Rectal smooth muscle tissue (tissue), 1 donor: ENCODE measurements at regions not wholly inside any gene's neighbourhood (a gene's known extent, or its start where the extent isn't known, plus 50 kb on each side); places are given as distances from the start of the nearest gene placed in this dataset.

Experiments used
- H3K27ac ChIP-seq: one replicate; pipeline ENCODE4 v1.7.0; 2013; ENCODE audit warnings: low read depth, low read length, inconsistent platforms
- H3K27me3 ChIP-seq: one replicate; pipeline ENCODE4 v1.7.0; 2013; ENCODE audit warnings: low read length; ENCODE audit not compliant: control insufficient read depth, insufficient read depth
- H3K36me3 ChIP-seq: one replicate; pipeline ENCODE4 v1.7.0; 2013; ENCODE audit warnings: low read length; ENCODE audit not compliant: control insufficient read depth, insufficient read depth
- H3K4me1 ChIP-seq: one replicate; pipeline ENCODE4 v1.7.0; 2013; ENCODE audit warnings: low read length; ENCODE audit not compliant: control insufficient read depth, insufficient read depth
- H3K4me3 ChIP-seq: one replicate; pipeline ENCODE4 v1.7.0; 2013; ENCODE audit warnings: low read length
- H3K9ac ChIP-seq: one replicate; pipeline ENCODE4 v1.7.0; 2013; ENCODE audit warnings: low read length

- peaks cover 3% of the 10 kb centered on the region for H3K27me3 ChIP-seq
- no peak overlapping the region for H3K9ac ChIP-seq
- H3K36me3 ChIP-seq: no peaks in the 10 kb centered on the region
- no peaks in the 10 kb centered on the region for H3K4me1 ChIP-seq
- no peak overlapping the region for H3K27ac ChIP-seq
- no peak overlapping the region for H3K4me3 ChIP-seq
These were observed 478.1 kb downstream of the BTBD3 start for GRCh38 chr20:12395760-12396159.

- H3K4me3 ChIP-seq: no peak overlapping the region
- no peaks in the 10 kb centered on the region for H3K4me1 ChIP-seq
- no peaks in the 10 kb centered on the region for H3K36me3 ChIP-seq
- H3K9ac ChIP-seq: no peak overlapping the region
- peaks cover 2% of the 10 kb centered on the region for H3K27me3 ChIP-seq
- H3K27ac ChIP-seq: no peak overlapping the region
These were observed 481.6 kb downstream of the BTBD3 start for GRCh38 chr20:12399110-12399836.

GRCh38 chr20:12404941-12405340 lies 487.2 kb downstream of the BTBD3 start:
- H3K36me3 ChIP-seq: no peaks in the 10 kb centered on the region
- H3K4me1 ChIP-seq: no peaks in the 10 kb centered on the region
- H3K27ac ChIP-seq: no peak overlapping the region
- H3K4me3 ChIP-seq: no peak overlapping the region
- no peak overlapping the region for H3K9ac ChIP-seq
- no peaks in the 10 kb centered on the region for H3K27me3 ChIP-seq

- no peak overlapping the region for H3K27ac ChIP-seq
- no peaks in the 10 kb centered on the region for H3K27me3 ChIP-seq
- H3K4me3 ChIP-seq: no peak overlapping the region
- no peaks in the 10 kb centered on the region for H3K36me3 ChIP-seq
- no peak overlapping the region for H3K9ac ChIP-seq
- H3K4me1 ChIP-seq: no peaks in the 10 kb centered on the region
These were observed 489.3 kb downstream of the BTBD3 start for GRCh38 chr20:12406978-12407377.

GRCh38 chr20:12409501-12409900 lies 491.8 kb downstream of the BTBD3 start:
- Histone ChIP-seq H3K27ac (no peak overlapping the region), H3K27me3 (no peaks in the 10 kb centered on the region), H3K4me1 (no peaks in the 10 kb centered on the region), H3K4me3 (no peak overlapping the region), H3K9ac (no peak overlapping the region), H3K36me3 (no peaks in the 10 kb centered on the region)

- no peaks in the 10 kb centered on the region for H3K36me3 ChIP-seq
- no peaks in the 10 kb centered on the region for H3K4me1 ChIP-seq
- H3K4me3 ChIP-seq: no peak overlapping the region
- H3K27ac ChIP-seq: no peak overlapping the region
- H3K27me3 ChIP-seq: no peaks in the 10 kb centered on the region
- no peak overlapping the region for H3K9ac ChIP-seq
These were observed 493.1 kb downstream of the BTBD3 start for GRCh38 chr20:12410783-12411182.

- Histone ChIP-seq H3K36me3 (no peaks in the 10 kb centered on the region), H3K9ac (no peak overlapping the region), H3K27me3 (no peaks in the 10 kb centered on the region), H3K4me1 (no peaks in the 10 kb centered on the region), H3K4me3 (no peak overlapping the region), H3K27ac (no peak overlapping the region)
These were observed 493.7 kb downstream of the BTBD3 start for GRCh38 chr20:12411246-12411940.

- Histone ChIP-seq H3K36me3 (no peaks in the 10 kb centered on the region), H3K9ac (no peak overlapping the region), H3K27me3 (no peaks in the 10 kb centered on the region), H3K27ac (no peak overlapping the region), H3K4me3 (no peak overlapping the region), H3K4me1 (no peaks in the 10 kb centered on the region)
These were observed 495.4 kb downstream of the BTBD3 start for GRCh38 chr20:12413116-12413515.

- H3K4me3 ChIP-seq: no peak overlapping the region
- no peaks in the 10 kb centered on the region for H3K27me3 ChIP-seq
- H3K36me3 ChIP-seq: no peaks in the 10 kb centered on the region
- no peak overlapping the region for H3K27ac ChIP-seq
- H3K9ac ChIP-seq: no peak overlapping the region
- H3K4me1 ChIP-seq: no peaks in the 10 kb centered on the region
These were observed 497.0 kb downstream of the BTBD3 start for GRCh38 chr20:12414446-12415274.

GRCh38 chr20:12416281-12416680 lies 498.6 kb downstream of the BTBD3 start:
- no peaks in the 10 kb centered on the region for H3K27me3 ChIP-seq
- no peak overlapping the region for H3K4me3 ChIP-seq

GRCh38 chr20:12433724-12434123 lies 516.0 kb downstream of the BTBD3 start:
- no peaks in the 10 kb centered on the region for H3K36me3 ChIP-seq
- H3K4me3 ChIP-seq: no peak overlapping the region
- no peaks in the 10 kb centered on the region for H3K27me3 ChIP-seq
- no peaks in the 10 kb centered on the region for H3K4me1 ChIP-seq
- no peak overlapping the region for H3K9ac ChIP-seq
- H3K27ac ChIP-seq: no peak overlapping the region

More at GRCh38 chr20:12416281-12416680, 498.6 kb downstream of the BTBD3 start:
- Histone ChIP-seq H3K36me3 (no peaks in the 10 kb centered on the region), H3K4me1 (no peaks in the 10 kb centered on the region), H3K27ac (no peak overlapping the region), H3K9ac (no peak overlapping the region)

GRCh38 chr20:12434672-12435071 lies 517.0 kb downstream of the BTBD3 start:
- Histone ChIP-seq H3K36me3 (no peaks in the 10 kb centered on the region), H3K4me1 (no peaks in the 10 kb centered on the region), H3K27ac (no peak overlapping the region), H3K9ac (no peak overlapping the region), H3K27me3 (no peaks in the 10 kb centered on the region), H3K4me3 (no peak overlapping the region)
